ENCODE measurements at regions not wholly inside any gene's neighbourhood (a gene's known extent, or its start where the extent isn't known, plus 50 kb on each side); places are given as distances from the start of the nearest gene placed in this dataset.

DNA sequence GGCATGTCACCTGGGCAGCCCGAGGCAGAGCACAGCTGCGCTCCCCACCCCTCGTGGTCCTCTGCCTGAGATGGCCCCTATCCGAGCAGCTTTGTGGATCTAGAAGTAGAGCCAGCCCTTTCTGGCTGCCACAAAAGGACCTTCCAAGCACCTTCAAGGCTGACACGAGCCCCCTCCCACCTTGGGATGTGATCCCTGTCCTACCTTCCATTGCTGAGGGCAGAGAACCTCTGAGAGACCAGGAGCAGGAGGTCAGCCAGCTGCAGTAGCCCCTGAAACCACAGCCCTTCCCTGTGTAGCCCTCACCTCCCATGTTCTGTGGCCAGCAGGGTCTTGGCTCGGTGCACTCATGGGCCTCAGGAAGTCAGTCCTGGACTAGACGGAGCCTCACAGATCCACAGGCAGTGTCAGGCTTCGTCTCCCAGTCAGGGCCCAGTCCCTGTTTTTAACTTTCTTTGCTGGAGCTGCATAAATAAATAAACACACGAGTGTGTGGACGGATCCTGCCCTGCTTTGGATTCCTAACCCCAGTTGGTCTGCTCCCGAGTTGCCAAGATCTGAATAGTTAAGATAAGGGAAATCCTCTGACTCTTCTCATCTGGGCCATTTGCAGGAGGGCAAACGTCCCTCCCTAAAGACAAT lies 507.7 kb downstream of the PREX1 start:
- TF ChIP-seq, protein P1, sequence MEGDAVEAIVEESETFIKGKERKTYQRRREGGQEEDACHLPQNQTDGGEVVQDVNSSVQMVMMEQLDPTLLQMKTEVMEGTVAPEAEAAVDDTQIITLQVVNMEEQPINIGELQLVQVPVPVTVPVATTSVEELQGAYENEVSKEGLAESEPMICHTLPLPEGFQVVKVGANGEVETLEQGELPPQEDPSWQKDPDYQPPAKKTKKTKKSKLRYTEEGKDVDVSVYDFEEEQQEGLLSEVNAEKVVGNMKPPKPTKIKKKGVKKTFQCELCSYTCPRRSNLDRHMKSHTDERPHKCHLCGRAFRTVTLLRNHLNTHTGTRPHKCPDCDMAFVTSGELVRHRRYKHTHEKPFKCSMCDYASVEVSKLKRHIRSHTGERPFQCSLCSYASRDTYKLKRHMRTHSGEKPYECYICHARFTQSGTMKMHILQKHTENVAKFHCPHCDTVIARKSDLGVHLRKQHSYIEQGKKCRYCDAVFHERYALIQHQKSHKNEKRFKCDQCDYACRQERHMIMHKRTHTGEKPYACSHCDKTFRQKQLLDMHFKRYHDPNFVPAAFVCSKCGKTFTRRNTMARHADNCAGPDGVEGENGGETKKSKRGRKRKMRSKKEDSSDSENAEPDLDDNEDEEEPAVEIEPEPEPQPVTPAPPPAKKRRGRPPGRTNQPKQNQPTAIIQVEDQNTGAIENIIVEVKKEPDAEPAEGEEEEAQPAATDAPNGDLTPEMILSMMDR (IDR thresholded peaks at IDR 0.05; ENCODE audit: unreplicated experiment) = no peak
- no peaks in the 10 kb centered on the region for H3K36me3 Mint-ChIP-seq (ENCODE audit: insufficient read depth)
- H3K4me3 Mint-ChIP-seq (ENCODE audit: low read depth) = no peak overlapping the region
- no peaks in the 10 kb centered on the region for H3K9me3 Mint-ChIP-seq (ENCODE audit: low read depth)
- H3K27me3 Mint-ChIP-seq = peaks cover 20% of the 10 kb centered on the region
- H3K27ac Mint-ChIP-seq = no peak overlapping the region
- peaks cover 10% of the 10 kb centered on the region for H3K4me1 Mint-ChIP-seq (ENCODE audit: low read depth)
- DNase-seq (ENCODE audit: low spot score, unreplicated experiment) = no peak

DNA sequence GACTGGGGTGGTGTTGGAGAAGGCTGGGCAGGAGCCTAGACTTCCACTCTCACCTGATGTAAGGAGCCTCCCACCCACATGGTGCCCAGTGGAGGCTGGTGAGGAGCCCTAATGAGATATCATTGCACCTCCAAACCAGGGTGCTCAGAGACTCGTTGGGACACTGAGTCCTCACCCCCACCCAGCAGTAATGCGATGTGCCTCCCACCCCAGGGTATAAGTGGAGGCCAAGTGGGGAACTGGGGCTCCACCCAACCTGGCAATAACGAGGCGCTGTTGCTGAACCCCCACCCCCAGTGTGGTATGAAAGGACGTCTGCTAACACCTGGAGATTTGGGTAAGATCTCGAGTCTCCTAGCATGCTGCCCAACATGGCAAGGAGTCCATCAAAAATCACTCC lies 510.2 kb downstream of the PREX1 start:
- Mint-ChIP-seq H3K27me3 (peaks cover 19% of the 10 kb centered on the region), H3K36me3 (ENCODE audit: insufficient read depth) (no peaks in the 10 kb centered on the region), H3K4me3 (ENCODE audit: low read depth) (no peak overlapping the region), H3K9me3 (ENCODE audit: low read depth) (no peaks in the 10 kb centered on the region), H3K27ac (no peak overlapping the region), H3K4me1 (ENCODE audit: low read depth) (peaks cover 16% of the 10 kb centered on the region)
- TF ChIP-seq, protein P1 (IDR thresholded peaks at IDR 0.05; ENCODE audit: unreplicated experiment) = no peak
- DNase-seq (ENCODE audit: low spot score, unreplicated experiment) = no peak

DNA sequence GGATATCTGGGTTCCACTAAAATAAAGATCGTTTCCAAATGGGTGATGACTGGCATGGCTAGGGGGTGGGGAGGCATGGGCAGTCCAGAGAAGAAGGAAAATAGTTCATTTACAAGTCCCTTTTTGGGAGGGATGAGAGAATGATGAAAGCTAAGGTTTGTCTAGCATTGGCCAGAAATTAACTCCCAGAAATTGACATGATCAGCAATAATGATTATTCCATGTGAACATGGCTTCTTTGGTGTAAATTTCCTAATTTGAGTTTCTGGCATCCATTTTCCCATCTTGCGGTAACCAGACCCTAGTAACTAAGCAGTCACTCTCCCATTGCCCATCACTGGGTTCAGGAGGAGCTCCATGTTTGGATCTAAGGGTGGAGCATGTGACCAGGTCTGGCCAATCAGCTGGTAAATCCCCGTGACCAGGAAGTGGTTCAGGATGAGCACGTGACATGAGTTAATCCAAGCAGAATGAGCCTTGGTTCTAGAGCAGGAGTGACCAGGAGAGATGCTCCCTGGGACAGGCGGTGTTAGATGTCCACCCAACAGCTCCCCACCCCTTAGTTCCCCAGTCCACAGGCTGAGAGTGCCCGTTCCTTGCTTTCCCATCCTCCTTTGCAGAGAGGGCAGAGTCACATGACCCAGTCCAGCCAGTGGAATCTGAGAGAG lies 512.7 kb downstream of the PREX1 start:
- H3K27ac Mint-ChIP-seq = no peak overlapping the region
- H3K9me3 Mint-ChIP-seq (ENCODE audit: low read depth) = no peaks in the 10 kb centered on the region
- TF ChIP-seq, protein P1 (IDR thresholded peaks at IDR 0.05; ENCODE audit: unreplicated experiment) = no peak
- peaks cover 9% of the 10 kb centered on the region for H3K4me1 Mint-ChIP-seq (ENCODE audit: low read depth)
- peaks cover 19% of the 10 kb centered on the region for H3K27me3 Mint-ChIP-seq
- H3K4me3 Mint-ChIP-seq (ENCODE audit: low read depth) = no peak overlapping the region
- H3K36me3 Mint-ChIP-seq (ENCODE audit: insufficient read depth) = no peaks in the 10 kb centered on the region
- no peak for DNase-seq (ENCODE audit: low spot score, unreplicated experiment)

DNA sequence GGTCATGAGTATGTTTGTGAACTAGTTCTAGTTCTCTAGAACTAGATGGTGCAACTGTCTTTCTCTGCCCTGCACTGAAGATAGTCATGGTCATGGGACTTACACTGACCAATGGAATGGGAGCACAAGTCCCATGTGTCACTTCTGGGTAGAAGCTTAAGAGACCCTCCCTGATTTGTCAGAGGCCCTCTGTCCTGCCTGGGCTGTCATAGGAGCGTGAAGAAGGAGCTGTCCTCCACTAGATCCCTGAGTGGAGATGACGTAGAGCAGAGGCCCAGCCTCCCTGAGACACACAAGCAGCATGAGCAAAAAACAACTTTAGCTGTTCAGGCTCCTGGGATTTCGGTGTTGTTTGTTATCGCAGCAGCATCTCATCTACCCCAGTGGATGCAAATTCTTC lies 514.5 kb downstream of the PREX1 start:
- H3K9me3 Mint-ChIP-seq (ENCODE audit: low read depth) = no peaks in the 10 kb centered on the region
- peaks cover 15% of the 10 kb centered on the region for H3K27me3 Mint-ChIP-seq
- H3K27ac Mint-ChIP-seq = no peak overlapping the region
- DNase-seq (ENCODE audit: low spot score, unreplicated experiment) = no peak
- no peak overlapping the region for H3K4me3 Mint-ChIP-seq (ENCODE audit: low read depth)
- peaks cover 8% of the 10 kb centered on the region for H3K4me1 Mint-ChIP-seq (ENCODE audit: low read depth)
- no peaks in the 10 kb centered on the region for H3K36me3 Mint-ChIP-seq (ENCODE audit: insufficient read depth)
- TF ChIP-seq, protein P1 (IDR thresholded peaks at IDR 0.05; ENCODE audit: unreplicated experiment) = no peak

DNA sequence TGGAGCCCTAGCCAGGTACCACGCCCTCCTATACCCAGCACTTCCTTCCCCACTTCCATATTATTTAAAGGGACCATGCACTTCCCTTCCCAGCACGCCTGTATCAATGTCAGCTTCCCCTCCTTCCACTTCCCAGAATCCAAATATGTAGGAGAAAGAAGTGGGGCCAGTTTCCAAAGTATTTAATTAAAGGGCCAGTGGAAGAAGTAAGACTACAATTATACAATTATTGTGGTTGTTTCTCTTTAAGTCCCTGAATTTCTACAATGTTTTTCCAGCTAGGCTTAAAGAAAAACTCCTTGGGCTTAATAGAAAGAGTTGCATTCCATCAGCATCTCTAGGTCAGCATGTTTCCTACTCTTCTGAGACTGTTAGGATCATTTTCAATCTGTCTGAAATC lies 515.8 kb downstream of the PREX1 start:
- peaks cover 8% of the 10 kb centered on the region for H3K4me1 Mint-ChIP-seq (ENCODE audit: low read depth)
- no peaks in the 10 kb centered on the region for H3K36me3 Mint-ChIP-seq (ENCODE audit: insufficient read depth)
- no peak overlapping the region for H3K27ac Mint-ChIP-seq
- DNase-seq (ENCODE audit: low spot score, unreplicated experiment) = no peak
- peaks cover 9% of the 10 kb centered on the region for H3K27me3 Mint-ChIP-seq
- no peaks in the 10 kb centered on the region for H3K9me3 Mint-ChIP-seq (ENCODE audit: low read depth)
- H3K4me3 Mint-ChIP-seq (ENCODE audit: low read depth) = no peak overlapping the region
- TF ChIP-seq, protein P1 (IDR thresholded peaks at IDR 0.05; ENCODE audit: unreplicated experiment) = no peak

All from progenitor cell of endocrine pancreas (in vitro differentiated cells).